Activated CD8-positive, alpha-beta memory T cell treated with anti-CD3 and anti-CD28 coated beads, Interleukin-2, amount 50 U/mL, for 24 hours (primary cell): ENCODE measurements at regions not wholly inside any gene's neighbourhood (a gene's known extent, or its start where the extent isn't known, plus 50 kb on each side); places are given as distances from the start of the nearest gene placed in this dataset.

ENCODE experiments used
- DNase-seq: peaks from one replicate; pipeline ENCODE4 v3.0.0-alpha.2; 2020; ENCODE audit errors: extremely low read depth

DNA sequence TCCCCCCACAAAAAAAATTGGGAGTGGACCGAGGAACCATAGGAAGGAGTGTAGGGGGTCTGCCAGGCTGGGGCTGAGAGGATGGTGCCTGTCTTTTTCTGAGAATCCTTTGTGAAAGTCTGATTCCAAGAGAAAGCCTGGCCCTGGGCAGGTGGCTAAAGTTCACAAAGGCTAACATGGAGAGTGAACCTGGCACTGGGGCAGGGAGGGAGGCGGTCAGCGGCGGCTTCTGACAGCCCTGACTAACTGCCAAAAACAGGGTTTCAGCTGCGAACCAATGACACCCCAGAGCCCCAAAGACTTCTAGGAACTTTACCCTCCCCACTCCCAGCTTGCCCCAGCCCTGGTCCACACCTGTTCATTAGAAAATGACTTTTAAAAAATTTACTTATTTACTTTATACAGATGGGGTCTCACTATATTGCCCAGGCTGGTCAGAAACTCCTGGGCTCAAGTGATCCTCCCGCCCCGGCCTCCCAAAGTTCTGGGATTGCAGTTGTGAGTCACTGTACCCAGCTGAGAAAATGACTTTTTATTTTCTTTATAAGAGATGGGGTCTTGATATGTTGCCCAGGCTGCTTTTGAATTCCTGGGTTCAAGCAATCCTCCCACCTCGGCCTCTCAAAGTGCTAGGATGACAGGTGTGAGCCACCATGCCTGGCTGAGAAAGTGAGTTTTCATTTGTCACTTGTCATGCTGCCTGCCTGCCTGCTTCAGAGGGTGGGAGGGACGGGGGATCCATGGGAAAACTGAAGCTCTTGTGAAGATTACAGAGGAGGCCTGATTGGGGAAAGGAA, 61.0 kb upstream of the DUSP5 start:
- no peak for DNase-seq

DNA sequence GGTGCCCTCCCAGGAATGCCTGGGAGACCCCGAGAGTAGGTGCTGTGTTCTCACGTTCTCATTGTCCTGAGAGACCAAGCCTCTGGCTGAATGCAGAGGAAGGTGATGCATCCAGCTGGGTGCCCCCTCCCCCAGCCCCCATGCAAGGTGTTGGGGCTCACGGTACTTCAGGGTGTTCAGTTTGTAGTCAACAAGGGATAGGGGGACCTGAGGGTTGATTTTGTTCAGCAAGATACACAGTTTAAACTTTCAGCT, 60.4 kb upstream of the DUSP5 start:
- DNase-seq, result no peak

DNA sequence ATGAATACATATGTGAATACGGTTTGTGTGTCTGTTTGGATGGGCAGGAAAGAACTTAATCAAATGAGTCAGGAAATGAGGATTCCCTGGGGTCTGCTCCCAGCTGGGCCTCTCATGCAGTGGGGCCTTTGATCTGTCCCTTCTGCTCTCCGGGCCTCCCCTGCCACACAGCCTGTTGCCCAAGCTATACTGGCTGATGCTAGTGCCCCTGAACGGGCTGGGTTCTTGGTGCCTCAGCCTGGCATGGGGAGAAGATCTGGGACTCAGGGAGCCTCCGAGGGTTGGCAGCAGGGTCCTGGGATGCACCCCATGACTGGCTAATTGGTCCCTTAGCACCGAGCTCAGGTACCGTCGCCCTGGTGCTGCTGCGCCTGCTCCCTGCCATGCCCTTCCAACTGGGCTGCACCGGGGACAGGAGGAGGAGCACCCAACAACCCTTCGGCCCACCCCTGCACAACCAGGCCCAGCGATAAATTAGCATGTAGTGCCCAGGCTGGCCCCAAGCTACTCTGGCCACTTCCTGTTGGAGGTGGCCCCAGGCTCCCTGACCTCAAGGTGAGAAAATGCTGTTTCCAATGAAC, 59.9 kb upstream of the DUSP5 start:
- no peak for DNase-seq

DNA sequence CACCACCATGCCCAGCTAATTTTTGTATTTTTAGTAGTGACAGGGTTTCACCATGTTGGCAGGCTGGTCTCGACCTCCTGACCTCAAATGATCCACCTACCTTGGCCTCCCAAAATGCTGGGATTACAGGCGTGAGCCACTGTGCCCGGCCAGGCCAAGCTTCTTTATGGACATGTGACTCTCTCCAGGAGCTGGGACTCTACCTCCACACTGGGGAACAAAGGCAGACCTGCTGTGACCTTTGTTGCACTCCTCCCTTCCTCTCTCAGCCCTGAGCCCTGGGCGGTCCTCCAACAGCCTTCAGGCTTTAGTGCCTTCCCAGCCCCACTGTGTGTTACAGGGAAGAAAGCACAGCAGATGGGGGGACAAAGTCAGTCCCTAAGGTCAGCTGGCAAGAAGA, 55.0 kb upstream of the DUSP5 start:
- DNase-seq, result no peak

DNA sequence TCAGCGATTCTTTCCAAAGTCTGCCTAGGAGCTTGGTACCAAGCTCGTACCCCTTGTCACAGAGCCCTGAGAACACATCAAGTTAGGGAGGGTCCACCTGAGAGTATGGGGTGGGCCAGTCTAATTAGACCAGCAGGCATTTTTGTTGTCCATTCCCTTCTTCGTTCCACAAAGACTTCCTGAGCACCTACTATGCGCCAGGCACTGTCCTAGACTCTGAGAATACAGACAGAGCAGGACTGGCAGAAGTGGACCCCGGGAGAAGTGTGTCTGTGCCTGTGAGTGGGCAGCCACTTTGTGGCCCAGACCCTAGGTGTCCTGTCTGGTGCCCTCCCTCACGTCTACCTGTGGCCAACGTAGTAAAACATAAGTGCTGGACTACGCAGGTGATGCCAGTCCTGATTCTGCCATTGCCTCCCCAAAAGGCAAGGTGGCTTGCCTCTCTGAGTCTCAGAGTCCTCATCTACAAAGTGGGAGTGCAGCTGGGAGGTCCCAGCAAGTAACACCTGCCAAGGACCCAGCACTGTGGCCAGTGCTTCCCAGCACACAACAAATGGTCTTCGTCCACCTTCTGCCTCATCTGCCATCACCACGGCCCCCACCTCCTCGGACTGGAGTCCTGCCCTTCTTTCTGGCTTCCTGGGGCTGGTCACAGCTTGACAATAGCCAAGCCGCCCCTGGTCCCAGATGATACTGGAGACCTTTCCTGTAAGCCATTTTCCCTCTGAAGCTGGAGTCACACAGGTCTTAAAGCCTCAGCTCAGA, 54.3 kb upstream of the DUSP5 start:
- no peak for DNase-seq

DNA sequence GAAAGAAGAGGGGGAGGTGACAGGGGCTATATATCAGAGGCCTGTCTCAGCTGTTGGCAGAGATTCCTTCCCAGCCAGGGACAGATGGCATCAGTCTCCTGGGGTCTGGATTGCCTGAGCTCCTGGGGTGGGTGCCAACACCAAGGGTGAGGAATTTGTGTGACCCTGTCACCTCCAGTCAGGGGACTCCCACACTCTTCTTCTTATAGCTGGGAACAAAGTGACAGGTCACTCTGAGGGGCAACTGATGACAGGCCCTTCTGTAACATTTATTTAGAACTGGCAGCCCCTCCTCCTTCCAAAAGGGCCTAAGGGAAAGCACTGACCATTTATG, 53.7 kb upstream of the DUSP5 start:
- DNase-seq, result no peak

DNA sequence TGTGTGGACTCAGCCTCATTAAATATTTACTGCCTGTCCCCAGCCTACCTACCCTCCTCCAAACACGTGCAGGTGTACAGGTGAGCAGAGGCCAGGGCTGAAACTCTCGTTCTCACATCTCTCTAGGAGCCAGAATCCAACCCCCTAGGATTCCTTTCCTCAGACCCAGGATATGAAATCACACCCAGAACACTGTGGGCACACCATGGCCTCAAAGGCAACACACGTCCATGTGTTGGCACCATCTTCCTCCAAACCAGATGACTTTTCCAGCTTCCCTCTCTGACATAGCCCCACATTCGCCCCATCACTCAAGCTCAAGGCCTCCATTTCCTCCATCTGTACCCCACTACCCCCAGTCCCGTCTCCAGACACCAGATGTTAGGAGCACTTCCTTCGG, 51.8 kb upstream of the DUSP5 start:
- DNase-seq, result no peak

DNA sequence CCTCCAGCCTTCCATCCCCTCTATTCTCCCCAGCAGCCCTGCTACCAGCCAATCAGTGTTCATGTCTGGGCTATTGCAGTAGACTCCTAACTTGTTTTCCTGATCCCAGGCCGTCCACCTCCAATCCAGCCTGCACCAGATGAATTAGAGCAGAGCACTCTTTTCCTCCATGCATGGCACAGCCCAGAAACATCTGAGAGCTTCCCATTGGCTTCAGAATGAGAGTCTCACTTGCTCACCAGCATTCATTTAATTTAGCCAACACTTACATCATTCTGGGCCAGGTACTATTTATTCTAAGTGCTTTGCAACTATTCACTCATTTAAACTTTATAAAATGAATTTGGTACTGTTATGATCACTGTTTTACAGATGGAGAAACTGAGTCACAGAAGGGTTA, 51.4 kb upstream of the DUSP5 start:
- no peak for DNase-seq

DNA sequence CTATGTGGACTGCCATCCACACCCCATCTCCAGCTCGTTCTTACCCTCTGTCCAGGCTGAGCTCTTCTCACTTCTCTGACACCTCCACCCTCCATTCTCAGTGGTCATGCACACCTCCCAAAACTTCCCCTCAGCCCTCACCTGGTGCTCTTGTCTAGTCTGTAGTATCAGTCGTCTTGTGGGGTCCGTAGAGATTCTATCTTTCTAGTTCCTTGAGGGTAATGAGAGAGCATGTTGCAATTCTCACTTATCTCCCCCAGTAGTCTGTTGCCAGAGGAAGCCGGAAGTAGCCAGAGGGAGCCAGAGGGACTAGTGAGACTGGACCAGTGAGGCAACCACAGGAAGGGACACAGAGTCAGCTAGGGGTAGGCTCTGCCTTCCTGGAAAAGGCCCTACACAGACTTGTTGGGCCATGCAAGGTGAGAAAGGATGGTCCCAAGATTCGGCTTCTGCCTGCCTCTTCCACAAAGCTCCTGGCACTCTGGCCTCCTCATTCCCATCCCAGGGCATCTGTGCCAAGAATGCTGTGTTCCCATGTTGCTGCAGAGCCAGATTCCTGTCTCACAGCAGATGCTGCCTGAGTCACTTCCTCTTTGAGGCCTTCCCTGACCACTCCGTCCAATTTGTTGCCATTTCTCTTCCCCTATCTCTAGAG, 50.6 kb upstream of the DUSP5 start:
- no peak for DNase-seq

DNA sequence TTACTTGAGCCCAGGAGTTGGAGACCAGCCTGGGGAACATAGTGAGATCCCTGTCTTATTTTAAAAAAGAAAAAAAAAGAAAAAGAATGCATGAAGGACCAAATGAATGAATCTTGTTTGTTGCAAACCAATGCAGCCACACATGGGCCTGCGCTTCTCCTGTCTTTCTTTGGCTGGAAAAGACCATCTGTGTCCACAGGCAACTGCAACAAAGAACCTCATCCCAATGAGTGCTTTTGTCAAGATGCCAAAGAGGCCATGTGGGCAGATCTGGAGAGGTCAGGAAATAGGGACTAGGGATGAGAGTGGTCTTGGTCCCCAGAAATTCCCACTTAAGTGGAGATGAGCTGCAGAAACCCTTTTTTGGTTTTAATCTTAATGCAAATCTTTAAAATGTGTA, 49.8 kb upstream of the DUSP5 start:
- no peak for DNase-seq
